ENCODE measurements at regions not wholly inside any gene's neighbourhood (a gene's known extent, or its start where the extent isn't known, plus 50 kb on each side); places are given as distances from the start of the nearest gene placed in this dataset.

DNA sequence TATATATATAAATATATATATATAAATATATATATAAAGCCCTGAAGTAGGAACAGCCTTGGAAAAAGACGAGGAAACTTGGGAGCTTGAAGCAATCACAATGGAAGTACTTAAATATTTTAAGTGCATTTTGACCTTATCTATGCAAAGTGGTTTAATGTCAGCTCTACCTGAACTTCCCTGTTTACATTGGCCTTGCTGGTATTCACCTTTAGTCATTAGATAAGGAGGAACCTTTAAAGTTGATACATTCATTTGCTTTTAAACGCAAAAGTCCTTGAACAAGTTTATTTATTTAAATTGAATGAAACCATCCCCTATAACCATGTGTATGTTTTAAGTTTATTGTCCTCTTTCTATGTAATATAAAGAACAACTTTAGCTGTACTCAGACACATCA lies 166.7 kb upstream of the ANKRD50 start:
- no peaks in the 10 kb centered on the region for H3K27me3 ChIP-seq (ENCODE audit: control insufficient read depth in 2 of 2, insufficient read depth in 2 of 2, low read length in 2 of 2)
- H3K79me2 ChIP-seq (ENCODE audit: control insufficient read depth, insufficient read depth, low read length) = no peaks in the 10 kb centered on the region
- H3K9ac ChIP-seq (ENCODE audit: insufficient read depth in 1 of 2, low read depth in 2 of 2, low read length in 2 of 2) = no peak overlapping the region
- no peak for DNase-seq (ENCODE audit: extremely low read depth in 1 of 4, low spot score in 3 of 4)
- ATAC-seq = no peak
- no peak for FAIRE-seq
- no peak overlapping the region for H3K4me2 ChIP-seq (ENCODE audit: insufficient read depth, low read length)
- BruUV-seq (replicated peaks) = no TSS peak
- no peaks in the 10 kb centered on the region for H3K36me3 ChIP-seq (ENCODE audit: control insufficient read depth, insufficient read depth, low read length)
- no peak overlapping the region for H3K4me3 ChIP-seq
- CTCF ChIA-PET (ENCODE audit: low intra/inter-chr PET ratio) = interaction anchor here (0.5 kb wide), 1 partner anchor 405 kb away, joined by 3 read pairs; no protein-coding TSS in a partner anchor
- WGBS (ENCODE audit: insufficient coverage, low coverage, missing lambda C conversion rate) = 0% methylated on average over 2 of the region's 2 CpGs
- POLR2A ChIA-PET = no interaction called here
- no peaks in the 10 kb centered on the region for H3K9me3 ChIP-seq (replicated peaks; ENCODE audit: control insufficient read depth, insufficient read depth, low read depth, low read length)
- no peak overlapping the region for H2AFZ ChIP-seq (ENCODE audit: low read depth, low read length)
- no peak overlapping the region for H3K27ac ChIP-seq (ENCODE audit: extremely low read depth, low read depth, low read length)
- H3K9me1 ChIP-seq (ENCODE audit: control insufficient read depth, insufficient read depth, low read length) = no peaks in the 10 kb centered on the region
- no peaks in the 10 kb centered on the region for H4K20me1 ChIP-seq (replicated peaks; ENCODE audit: control insufficient read depth, insufficient read depth, low read length)
- intact Hi-C loops (cut with micrococcal nuclease) (no loop called here), in situ Hi-C loops (cut with MboI) (no loop called here)
- H3K4me1 ChIP-seq (replicated peaks in 1 of 2; ENCODE audit: control insufficient read depth in 2 of 2, insufficient read depth in 2 of 2, low read length in 2 of 2) = no peaks in the 10 kb centered on the region
- TF ChIP-seq PATZ1 (CRISPR knock-in tag; IDR thresholded peaks at IDR 0.05; ENCODE audit: borderline replicate concordance) = no peak
- no peak for TF ChIP-seq PHF8 (IDR thresholded peaks at IDR 0.05; ENCODE audit: borderline replicate concordance, low read length)
- TF ChIP-seq, protein P1, sequence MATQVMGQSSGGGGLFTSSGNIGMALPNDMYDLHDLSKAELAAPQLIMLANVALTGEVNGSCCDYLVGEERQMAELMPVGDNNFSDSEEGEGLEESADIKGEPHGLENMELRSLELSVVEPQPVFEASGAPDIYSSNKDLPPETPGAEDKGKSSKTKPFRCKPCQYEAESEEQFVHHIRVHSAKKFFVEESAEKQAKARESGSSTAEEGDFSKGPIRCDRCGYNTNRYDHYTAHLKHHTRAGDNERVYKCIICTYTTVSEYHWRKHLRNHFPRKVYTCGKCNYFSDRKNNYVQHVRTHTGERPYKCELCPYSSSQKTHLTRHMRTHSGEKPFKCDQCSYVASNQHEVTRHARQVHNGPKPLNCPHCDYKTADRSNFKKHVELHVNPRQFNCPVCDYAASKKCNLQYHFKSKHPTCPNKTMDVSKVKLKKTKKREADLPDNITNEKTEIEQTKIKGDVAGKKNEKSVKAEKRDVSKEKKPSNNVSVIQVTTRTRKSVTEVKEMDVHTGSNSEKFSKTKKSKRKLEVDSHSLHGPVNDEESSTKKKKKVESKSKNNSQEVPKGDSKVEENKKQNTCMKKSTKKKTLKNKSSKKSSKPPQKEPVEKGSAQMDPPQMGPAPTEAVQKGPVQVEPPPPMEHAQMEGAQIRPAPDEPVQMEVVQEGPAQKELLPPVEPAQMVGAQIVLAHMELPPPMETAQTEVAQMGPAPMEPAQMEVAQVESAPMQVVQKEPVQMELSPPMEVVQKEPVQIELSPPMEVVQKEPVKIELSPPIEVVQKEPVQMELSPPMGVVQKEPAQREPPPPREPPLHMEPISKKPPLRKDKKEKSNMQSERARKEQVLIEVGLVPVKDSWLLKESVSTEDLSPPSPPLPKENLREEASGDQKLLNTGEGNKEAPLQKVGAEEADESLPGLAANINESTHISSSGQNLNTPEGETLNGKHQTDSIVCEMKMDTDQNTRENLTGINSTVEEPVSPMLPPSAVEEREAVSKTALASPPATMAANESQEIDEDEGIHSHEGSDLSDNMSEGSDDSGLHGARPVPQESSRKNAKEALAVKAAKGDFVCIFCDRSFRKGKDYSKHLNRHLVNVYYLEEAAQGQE (IDR thresholded peaks at IDR 0.05; ENCODE audit: borderline replicate concordance) = no peak
- TF ChIP-seq, protein P1 (CRISPR knock-in tag; IDR thresholded peaks at IDR 0.05; ENCODE audit: low read depth) = no peak
- TF ChIP-seq CBX2 (IDR thresholded peaks at IDR 0.05; ENCODE audit: insufficient read depth, low read length, poor library complexity, severe bottlenecking) = no peak
- no peak for TF ChIP-seq LARP7 (IDR thresholded peaks at IDR 0.05)
- no peak for TF ChIP-seq ZNF445 (CRISPR knock-in tag; IDR thresholded peaks at IDR 0.05; ENCODE audit: low read depth)
- no peak for TF ChIP-seq NRF1 (conservative IDR thresholded peaks at IDR 0.05 in 1 of 2, IDR thresholded peaks at IDR 0.05 in 1 of 2)
- TF ChIP-seq, protein P2, sequence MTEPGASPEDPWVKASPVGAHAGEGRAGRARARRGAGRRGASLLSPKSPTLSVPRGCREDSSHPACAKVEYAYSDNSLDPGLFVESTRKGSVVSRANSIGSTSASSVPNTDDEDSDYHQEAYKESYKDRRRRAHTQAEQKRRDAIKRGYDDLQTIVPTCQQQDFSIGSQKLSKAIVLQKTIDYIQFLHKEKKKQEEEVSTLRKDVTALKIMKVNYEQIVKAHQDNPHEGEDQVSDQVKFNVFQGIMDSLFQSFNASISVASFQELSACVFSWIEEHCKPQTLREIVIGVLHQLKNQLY (CRISPR knock-in tag; conservative IDR thresholded peaks at IDR 0.05) = no peak
- TF ChIP-seq, protein P3, sequence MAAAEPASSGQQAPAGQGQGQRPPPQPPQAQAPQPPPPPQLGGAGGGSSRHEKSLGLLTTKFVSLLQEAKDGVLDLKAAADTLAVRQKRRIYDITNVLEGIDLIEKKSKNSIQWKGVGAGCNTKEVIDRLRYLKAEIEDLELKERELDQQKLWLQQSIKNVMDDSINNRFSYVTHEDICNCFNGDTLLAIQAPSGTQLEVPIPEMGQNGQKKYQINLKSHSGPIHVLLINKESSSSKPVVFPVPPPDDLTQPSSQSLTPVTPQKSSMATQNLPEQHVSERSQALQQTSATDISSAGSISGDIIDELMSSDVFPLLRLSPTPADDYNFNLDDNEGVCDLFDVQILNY (CRISPR knock-in tag; IDR thresholded peaks at IDR 0.05) = no peak
- no peak for TF ChIP-seq BRD9 (IDR thresholded peaks at IDR 0.05; ENCODE audit: low read depth, partially characterized antibody)
- no peak for TF ChIP-seq POLR2H (tag; IDR thresholded peaks at IDR 0.05; ENCODE audit: low read depth)
